Right ventricle myocardium inferior (tissue), 1 donor: ENCODE measurements at regions not wholly inside any gene's neighbourhood (a gene's known extent, or its start where the extent isn't known, plus 50 kb on each side); places are given as distances from the start of the nearest gene placed in this dataset.
"Not testable (repeated sequence)": the region's sequence is repeated elsewhere in the genome, so short reads cannot be mapped to it uniquely, and the experiment has no call there.

Experiments
- ATAC-seq: fragments of 200-7000 bp; cut with Tn5 transposase; one replicate; pipeline ENCODE4 v1.9.1; 2020; ENCODE audit warnings: mild to moderate bottlenecking, moderate library complexity
- DNase-seq: peaks from one replicate; pipeline ENCODE4 v3.0.0; 2021; ENCODE audit errors: missing footprints
- intact Hi-C: fragments of 100-400 bp; cut with DNase I; formaldehyde crosslinking; loops from one replicate; pipeline ENCODE4 v1.11.0; 2022
- donor health status: DM: no; HTN: yes; CAD: no; lungs with severe emphysema.

- DNase-seq, result no peak
- intact Hi-C loops, result no loop called here
- ATAC-seq, result no peak
Observed at GRCh38 chr2:234195516-234195915, 145.0 kb downstream of the SPP2 start.

DNA sequence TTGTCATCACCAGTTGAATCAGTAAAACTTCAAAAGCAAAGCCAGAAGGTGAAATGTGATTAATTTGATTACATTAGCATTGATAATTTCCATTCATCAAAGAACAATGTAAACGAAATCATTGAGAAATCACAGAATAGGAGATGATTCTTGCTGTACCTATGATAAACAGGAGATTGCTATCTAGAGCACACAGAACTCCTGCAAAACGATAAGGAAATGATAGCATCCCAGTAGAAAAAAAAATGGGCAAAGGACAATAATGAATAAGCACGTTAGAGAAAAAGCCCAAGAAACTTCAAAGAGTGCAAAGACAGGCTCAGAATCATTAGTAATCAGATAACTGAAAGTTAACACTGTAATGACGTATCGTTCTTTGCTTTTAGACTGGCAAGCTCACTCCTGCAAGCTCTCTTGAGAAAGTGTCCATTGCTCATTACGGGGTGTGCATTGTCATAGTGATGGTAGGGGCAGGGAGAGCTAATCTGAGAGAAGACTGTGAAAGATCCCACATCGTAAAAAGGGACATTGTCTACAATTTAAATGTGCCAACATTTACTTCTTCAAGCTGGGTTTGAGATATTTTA is 143.6 kb downstream of the SPP2 start:
- DNase-seq, result no peak
- no peak for ATAC-seq
- intact Hi-C loops, result no loop called here

DNA sequence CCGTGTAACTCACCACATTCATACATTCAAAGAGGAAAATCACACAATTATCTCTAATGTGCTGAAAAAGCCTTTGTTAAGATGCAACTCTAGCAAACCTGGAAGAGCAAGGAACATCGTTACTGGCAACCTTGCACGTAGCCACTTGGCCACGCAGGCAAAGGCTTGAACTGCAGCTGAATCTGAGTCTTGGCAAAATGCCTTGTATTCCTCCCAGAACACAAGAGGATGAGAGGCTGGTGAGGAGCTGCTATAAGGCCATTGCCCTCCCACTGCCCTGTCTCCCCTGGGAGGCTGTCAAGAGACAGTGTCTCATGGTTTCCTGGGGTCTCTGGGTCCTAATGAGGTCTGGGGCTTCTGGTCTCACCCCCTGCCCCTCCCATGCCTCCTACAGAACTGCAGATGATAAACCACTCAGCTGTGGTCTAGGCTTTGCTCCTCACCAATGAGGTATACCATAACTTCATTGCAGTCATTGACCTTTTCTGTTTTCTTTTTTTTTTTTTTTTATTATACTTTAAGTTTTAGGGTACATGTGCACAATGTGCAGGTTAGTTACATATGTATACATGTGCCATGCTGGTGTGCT is 141.4 kb downstream of the SPP2 start:
- intact Hi-C loops, result no loop called here
- ATAC-seq (no peak), DNase-seq (no peak)

DNA sequence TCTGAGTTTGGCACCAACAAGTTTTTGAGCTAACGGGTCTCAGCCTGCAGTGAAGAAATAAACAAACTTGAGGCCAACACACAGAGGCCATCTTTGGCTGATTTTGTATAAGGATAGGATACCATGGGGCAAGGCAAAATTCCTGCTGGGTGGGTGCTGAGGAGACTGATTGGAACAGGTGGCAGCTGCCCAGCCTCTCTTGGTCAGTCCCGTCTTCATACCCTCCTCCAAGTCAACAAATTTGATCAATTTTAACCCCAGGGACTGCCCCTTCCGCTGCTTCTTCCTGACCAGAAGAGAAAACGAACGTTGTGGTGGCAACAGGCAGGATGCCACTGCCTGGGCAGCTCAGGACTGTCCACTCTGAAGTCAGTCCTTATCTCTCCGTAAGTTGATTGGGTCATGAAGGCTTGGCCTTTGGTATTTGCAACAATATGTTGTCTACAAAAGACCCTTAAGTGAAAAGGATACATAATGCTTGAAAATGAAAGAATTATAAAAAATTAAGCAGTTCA is 139.3 kb downstream of the SPP2 start:
- ATAC-seq, result no peak
- DNase-seq, result no peak
- intact Hi-C loops, result no loop called here

DNA sequence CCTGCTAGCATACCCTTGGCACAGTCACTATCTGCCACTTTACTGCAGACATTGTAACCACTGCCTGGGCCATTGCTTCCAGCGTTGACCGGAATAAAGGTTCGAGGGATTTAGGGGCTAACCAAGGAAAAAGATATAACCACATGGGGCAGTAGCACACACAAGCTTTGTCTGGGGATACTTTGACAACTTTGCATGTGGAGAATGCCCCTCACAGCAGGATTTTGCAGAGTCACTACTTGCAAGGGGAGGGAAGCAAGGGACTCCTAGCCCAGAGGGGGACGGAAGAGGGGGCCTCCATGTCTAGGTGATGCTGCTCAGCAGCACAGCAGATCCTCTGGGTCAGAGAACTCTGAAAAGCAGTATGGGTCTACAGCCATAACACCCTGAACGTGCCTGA is 138.7 kb downstream of the SPP2 start:
- ATAC-seq (no peak), DNase-seq (no peak)
- intact Hi-C loops, result no loop called here

- DNase-seq (no peak), ATAC-seq (no peak)
- intact Hi-C loops, result no loop called here
Observed at GRCh38 chr2:234187646-234188174, 137.2 kb downstream of the SPP2 start.

- intact Hi-C loops, result no loop called here
- ATAC-seq, result no peak
Observed at GRCh38 chr2:234181121-234181520, 130.6 kb downstream of the SPP2 start.

DNA sequence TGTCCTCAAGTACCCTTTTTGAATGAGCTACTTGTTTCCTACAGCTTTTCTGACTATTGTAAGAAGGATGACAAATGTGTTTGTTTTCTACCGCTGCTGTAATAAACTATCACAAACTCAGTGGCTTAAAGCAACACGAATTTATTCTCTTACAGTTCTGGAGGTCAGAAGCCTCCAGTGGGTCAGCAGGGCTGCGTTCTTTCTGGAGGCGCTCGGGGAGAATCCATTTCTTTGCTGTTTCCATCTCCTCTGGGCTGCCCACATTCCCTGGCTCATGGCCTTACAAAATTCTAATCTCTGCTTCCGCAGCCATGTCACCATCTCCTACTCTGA is 128.5 kb downstream of the SPP2 start:
- intact Hi-C loops, result no loop called here
- DNase-seq, result no peak

More at GRCh38 chr2:234181121-234181520, 130.6 kb downstream of the SPP2 start:
- DNase-seq, result no peak

GRCh38 chr2:234178330-234179030 is 128.0 kb downstream of the SPP2 start:
- DNase-seq, result no peak
- intact Hi-C loops, result no loop called here
- no peak for ATAC-seq

More for the DNA sequence above, 128.5 kb downstream of the SPP2 start:
- no peak for ATAC-seq

- intact Hi-C loops, result no loop called here
- DNase-seq, result no peak
- no peak for ATAC-seq
Observed at GRCh38 chr2:234175649-234176048, 125.1 kb downstream of the SPP2 start.

GRCh38 chr2:234174742-234175141 is 124.2 kb downstream of the SPP2 start:
- no peak for DNase-seq
- no peak for ATAC-seq
- intact Hi-C loops, result no loop called here

- intact Hi-C loops, result no loop called here
- DNase-seq (no peak), ATAC-seq (no peak)
Observed at GRCh38 chr2:234172532-234172931, 122.0 kb downstream of the SPP2 start.

DNA sequence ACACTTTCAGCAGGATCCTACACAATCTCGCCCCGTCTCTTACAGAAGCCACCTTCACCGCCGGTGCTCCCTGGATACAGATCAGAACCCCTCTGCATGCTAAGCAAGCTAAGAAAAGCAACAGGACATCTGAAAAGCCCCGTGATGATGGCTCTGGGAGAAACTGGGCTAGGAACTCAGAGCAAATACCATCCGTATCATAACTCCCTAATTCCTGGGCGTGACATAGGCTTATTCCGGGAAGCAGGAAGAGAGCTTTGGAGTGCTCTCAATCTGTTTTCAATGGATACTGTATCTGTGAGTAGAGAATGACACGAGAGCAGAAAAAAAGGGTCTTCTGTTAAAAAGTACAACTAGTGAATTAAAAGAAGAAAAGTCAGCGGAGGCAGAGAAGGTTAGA is 121.6 kb downstream of the SPP2 start:
- ATAC-seq, result peak; percentile 34

GRCh38 chr2:234171666-234172065 is 121.2 kb downstream of the SPP2 start:
- intact Hi-C loops, result no loop called here
- ATAC-seq (no peak), DNase-seq (no peak)

More for the DNA sequence above, 121.6 kb downstream of the SPP2 start:
- DNase-seq, result no peak
- intact Hi-C loops, result no loop called here

DNA sequence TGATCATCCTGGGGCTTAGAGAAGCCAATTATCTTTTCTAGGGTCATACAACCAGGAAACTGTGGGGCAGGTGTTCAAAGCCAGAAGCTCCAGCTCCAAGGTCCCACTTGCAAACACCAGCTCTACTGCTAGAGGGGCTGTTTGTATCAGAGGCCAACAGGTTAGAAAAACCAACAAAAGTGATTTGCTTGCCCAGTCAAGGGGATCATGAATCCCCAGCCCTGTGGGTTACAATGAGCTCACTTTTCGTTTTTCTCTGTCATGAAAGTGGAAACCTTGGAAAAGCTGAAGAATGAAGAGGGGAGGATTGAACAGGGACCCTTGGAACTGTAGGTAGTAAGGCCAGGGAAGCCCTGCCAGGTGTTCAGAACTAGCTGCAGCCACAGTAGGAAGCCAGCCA is 119.2 kb downstream of the SPP2 start:
- intact Hi-C loops, result no loop called here

GRCh38 chr2:234168605-234169570 is 118.4 kb downstream of the SPP2 start:
- ATAC-seq, intact Hi-C loops, DNase-seq: not testable (repeated sequence)

More for the DNA sequence above, 119.2 kb downstream of the SPP2 start:
- ATAC-seq (no peak), DNase-seq (no peak)

DNA sequence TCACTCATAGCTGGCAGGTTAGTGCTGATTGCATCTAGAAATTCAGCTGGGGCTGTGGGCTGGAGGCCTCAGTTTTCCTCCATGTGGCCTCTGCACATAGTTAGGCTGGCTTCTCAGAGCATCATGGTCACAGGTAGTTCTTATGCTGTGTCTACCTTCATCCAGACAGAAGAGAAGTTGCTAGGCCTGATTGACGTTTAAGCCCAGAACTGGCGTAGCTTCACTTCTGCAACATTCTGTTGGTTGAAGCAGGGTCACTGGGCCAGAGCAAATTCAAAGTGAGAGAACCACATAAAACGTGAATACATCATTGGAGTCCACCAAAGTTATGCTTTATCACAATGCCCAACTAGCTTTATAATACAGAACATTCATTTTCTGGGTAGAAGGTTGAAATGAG is 116.0 kb downstream of the SPP2 start:
- no peak for ATAC-seq
- intact Hi-C loops, result no loop called here
- DNase-seq, result no peak

DNA sequence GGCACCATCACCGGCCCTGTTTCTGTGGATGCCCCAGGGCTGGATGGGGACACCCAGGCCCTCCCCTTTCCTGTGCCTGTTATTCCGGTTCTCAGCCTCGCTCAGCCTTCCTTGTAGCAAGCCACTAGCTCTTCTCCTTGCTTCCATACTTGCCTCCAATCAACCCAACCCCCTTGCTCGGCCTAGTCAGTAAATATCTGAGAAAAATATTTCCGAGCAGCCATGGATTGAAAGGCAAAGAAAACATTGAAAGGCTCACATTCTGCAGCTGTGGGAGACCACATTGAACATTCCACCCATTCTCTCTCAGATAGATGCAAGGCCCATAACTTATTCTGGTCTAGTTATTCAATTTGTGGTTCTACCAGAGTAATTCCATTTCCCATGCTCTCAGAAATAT is 114.9 kb downstream of the SPP2 start:
- intact Hi-C loops, result no loop called here
- DNase-seq, result no peak
- no peak for ATAC-seq
